ENCODE measurements at regions not wholly inside any gene's neighbourhood (a gene's known extent, or its start where the extent isn't known, plus 50 kb on each side); places are given as distances from the start of the nearest gene placed in this dataset.

- no peak overlapping the region for H3K27ac Mint-ChIP-seq
- ATAC-seq = no peak
- TF ChIP-seq ZNF121 (CRISPR knock-in tag; IDR thresholded peaks at IDR 0.05) (no peak), ZNF671 (CRISPR knock-in tag; IDR thresholded peaks at IDR 0.05) (no peak), ATF2 (CRISPR knock-in tag; IDR thresholded peaks at IDR 0.05; ENCODE audit: borderline replicate concordance, low read depth) (no peak), PRDM15 (CRISPR knock-in tag; IDR thresholded peaks at IDR 0.05) (no peak), E2F5 (CRISPR knock-in tag; IDR thresholded peaks at IDR 0.05) (no peak)
- no peaks in the 10 kb centered on the region for H3K9me3 Mint-ChIP-seq
- H3K4me3 Mint-ChIP-seq = no peak overlapping the region
- H3K27me3 Mint-ChIP-seq (ENCODE audit: low read depth) = peaks cover 22% of the 10 kb centered on the region
- ChIA-PET CTCF (interaction anchor here (1.2 kb wide), 1 partner anchor 14 kb away, joined by 4 read pairs; no protein-coding TSS in a partner anchor), POLR2A (no interaction called here)
- DNase-seq (ENCODE audit: low spot score) = no peak
- no peaks in the 10 kb centered on the region for H3K36me3 Mint-ChIP-seq
- H3K4me1 Mint-ChIP-seq = peaks cover 19% of the 10 kb centered on the region
Measured at GRCh38 chr5:1638658-1639400, 115.1 kb upstream of the LPCAT1 start.

- Mint-ChIP-seq H3K36me3 (no peaks in the 10 kb centered on the region), H3K4me1 (peaks cover 15% of the 10 kb centered on the region), H3K4me3 (no peak overlapping the region), H3K27me3 (ENCODE audit: low read depth) (peaks cover 12% of the 10 kb centered on the region), H3K9me3 (no peaks in the 10 kb centered on the region), H3K27ac (no peak overlapping the region)
- ChIA-PET POLR2A (no interaction called here), CTCF (no interaction called here)
- no peak for DNase-seq (ENCODE audit: low spot score)
- no peak for ATAC-seq
- TF ChIP-seq NR1H2 (CRISPR knock-in tag; IDR thresholded peaks at IDR 0.05) (no peak), SMAD4 (CRISPR knock-in tag; IDR thresholded peaks at IDR 0.05) (no peak), NFE2L1 (CRISPR knock-in tag; IDR thresholded peaks at IDR 0.05) (no peak), AR (CRISPR knock-in tag; IDR thresholded peaks at IDR 0.05) (no peak), E2F5 (CRISPR knock-in tag; IDR thresholded peaks at IDR 0.05) (no peak), ZBTB43 (CRISPR knock-in tag; IDR thresholded peaks at IDR 0.05) (no peak), ZNF425 (CRISPR knock-in tag; conservative IDR thresholded peaks at IDR 0.05) (no peak), E2F1 (CRISPR knock-in tag; IDR thresholded peaks at IDR 0.05) (no peak), JUN (CRISPR knock-in tag; IDR thresholded peaks at IDR 0.05) (no peak), ZNF512 (CRISPR knock-in tag; IDR thresholded peaks at IDR 0.05; ENCODE audit: borderline replicate concordance) (no peak), PRRX2 (CRISPR knock-in tag; IDR thresholded peaks at IDR 0.05) (no peak)
Measured at GRCh38 chr5:1637639-1638481, 114.1 kb upstream of the LPCAT1 start.

Measured in WTC11 (cell line).